HepG2 (cell line): ENCODE measurements at regions not wholly inside any gene's neighbourhood (a gene's known extent, or its start where the extent isn't known, plus 50 kb on each side); places are given as distances from the start of the nearest gene placed in this dataset.

Experiments
- ATF7 ChIP-seq, 2 experiments: fragments of 450-650 bp in 1 of 2; sonication (generic) in 1 of 2; formaldehyde crosslinking in 1 of 2; IDR thresholded peaks; 2 replicates each; pipeline versions ENCODE4 v1.4.0 to v1.6.1; 2016 to 2020; ENCODE audit warnings: antibody characterized with exemption in 1 of 2, mild to moderate bottlenecking in 1 of 2, missing genetic modification reagents in 1 of 2
- E2F2 ChIP-seq: sonication (generic); formaldehyde crosslinking; IDR thresholded peaks from 2 replicates; pipeline ENCODE4 v1.4.0; 2020; ENCODE audit warnings: missing genetic modification reagents, borderline replicate concordance
- FLYWCH1 ChIP-seq: sonication (generic); formaldehyde crosslinking; IDR thresholded peaks from 2 replicates; pipeline ENCODE4 v1.8.1; 2023; ENCODE audit warnings: mild to moderate bottlenecking, missing genetic modification reagents
- HDAC2 ChIP-seq: sonication (generic); formaldehyde crosslinking; IDR thresholded peaks from 2 replicates; pipeline ENCODE4 v1.4.0; 2020; ENCODE audit warnings: missing genetic modification reagents
- HDAC6 ChIP-seq: fragments of 200-600 bp; sonication (generic); IDR thresholded peaks from 2 replicates; pipeline ENCODE4 v1.7.0; 2017; ENCODE audit warnings: mild to moderate bottlenecking, antibody characterized with exemption, low read length, low read depth
- HNF1A ChIP-seq, 2 experiments: sonication (generic) in 1 of 2; formaldehyde crosslinking in 1 of 2; IDR thresholded peaks; 2 replicates each; pipeline versions ENCODE4 v1.4.0 to v1.6.1; 2016 to 2020; ENCODE audit warnings: borderline replicate concordance in 1 of 2, low read depth in 1 of 2, mild to moderate bottlenecking in 1 of 2, missing genetic modification reagents in 1 of 2
- ISL2 ChIP-seq: sonication (generic); formaldehyde crosslinking; IDR thresholded peaks from 2 replicates; pipeline ENCODE4 v1.5.0; 2020; ENCODE audit warnings: missing genetic modification reagents
- JUN ChIP-seq: sonication (generic); formaldehyde crosslinking; IDR thresholded peaks from 2 replicates; pipeline ENCODE4 v1.4.0; 2020; ENCODE audit warnings: mild to moderate bottlenecking, missing genetic modification reagents
- NFYC ChIP-seq: IDR thresholded peaks from 2 replicates; pipeline ENCODE4 v1.6.1; 2016; ENCODE audit warnings: missing genetic modification reagents, missing compliant biosample characterization
- PAWR ChIP-seq: sonication (generic); formaldehyde crosslinking; IDR thresholded peaks from 2 replicates; pipeline ENCODE4 v1.4.0; 2020; ENCODE audit warnings: missing genetic modification reagents, mild to moderate bottlenecking, borderline replicate concordance
- SCMH1 ChIP-seq: sonication (generic); formaldehyde crosslinking; IDR thresholded peaks from 2 replicates; pipeline ENCODE4 v1.9.0; 2021; ENCODE audit warnings: missing genetic modification reagents, mild to moderate bottlenecking, borderline replicate concordance
- SMAD3 ChIP-seq: sonication (generic); formaldehyde crosslinking; IDR thresholded peaks from 2 replicates; pipeline ENCODE4 v1.4.0; 2020; ENCODE audit warnings: missing genetic modification reagents
- TCF7 ChIP-seq: sonication (generic); IDR thresholded peaks from 2 replicates; pipeline ENCODE4 v1.6.1; 2016; ENCODE audit warnings: antibody characterized with exemption, low read depth
- U2AF1 ChIP-seq: fragments of 200-400 bp; formaldehyde crosslinking; optimal IDR thresholded peaks from 2 replicates; pipeline ENCODE3; 2017; ENCODE audit warnings: mild to moderate bottlenecking, low read depth, low read length
- ZNF460 ChIP-seq: sonication (generic); formaldehyde crosslinking; IDR thresholded peaks from 2 replicates; pipeline ENCODE4 v1.5.1; 2020; ENCODE audit warnings: missing genetic modification reagents, mild to moderate bottlenecking, borderline replicate concordance
- TF ChIP-seq, protein P1 (sequence below): sonication (generic); formaldehyde crosslinking; IDR thresholded peaks from 2 replicates; pipeline ENCODE4 v1.4.0; 2020; ENCODE audit warnings: missing genetic modification reagents, borderline replicate concordance
- TF ChIP-seq, protein P2 (sequence below): sonication (generic); formaldehyde crosslinking; conservative IDR thresholded peaks from 2 replicates; pipeline ENCODE4 v1.8.0; 2022; ENCODE audit warnings: low read depth, missing genetic modification reagents
- TF ChIP-seq, protein P3 (sequence below): IDR thresholded peaks from 2 replicates; pipeline ENCODE4 v1.6.1; 2016; ENCODE audit warnings: mild to moderate bottlenecking, missing biosample characterization, missing genetic modification reagents
- TF ChIP-seq, protein P4 (sequence below): sonication (generic); formaldehyde crosslinking; IDR thresholded peaks from 2 replicates; pipeline ENCODE4 v1.8.0; 2022; ENCODE audit warnings: mild to moderate bottlenecking, missing genetic modification reagents, moderate library complexity

- TF ChIP-seq, protein P1, sequence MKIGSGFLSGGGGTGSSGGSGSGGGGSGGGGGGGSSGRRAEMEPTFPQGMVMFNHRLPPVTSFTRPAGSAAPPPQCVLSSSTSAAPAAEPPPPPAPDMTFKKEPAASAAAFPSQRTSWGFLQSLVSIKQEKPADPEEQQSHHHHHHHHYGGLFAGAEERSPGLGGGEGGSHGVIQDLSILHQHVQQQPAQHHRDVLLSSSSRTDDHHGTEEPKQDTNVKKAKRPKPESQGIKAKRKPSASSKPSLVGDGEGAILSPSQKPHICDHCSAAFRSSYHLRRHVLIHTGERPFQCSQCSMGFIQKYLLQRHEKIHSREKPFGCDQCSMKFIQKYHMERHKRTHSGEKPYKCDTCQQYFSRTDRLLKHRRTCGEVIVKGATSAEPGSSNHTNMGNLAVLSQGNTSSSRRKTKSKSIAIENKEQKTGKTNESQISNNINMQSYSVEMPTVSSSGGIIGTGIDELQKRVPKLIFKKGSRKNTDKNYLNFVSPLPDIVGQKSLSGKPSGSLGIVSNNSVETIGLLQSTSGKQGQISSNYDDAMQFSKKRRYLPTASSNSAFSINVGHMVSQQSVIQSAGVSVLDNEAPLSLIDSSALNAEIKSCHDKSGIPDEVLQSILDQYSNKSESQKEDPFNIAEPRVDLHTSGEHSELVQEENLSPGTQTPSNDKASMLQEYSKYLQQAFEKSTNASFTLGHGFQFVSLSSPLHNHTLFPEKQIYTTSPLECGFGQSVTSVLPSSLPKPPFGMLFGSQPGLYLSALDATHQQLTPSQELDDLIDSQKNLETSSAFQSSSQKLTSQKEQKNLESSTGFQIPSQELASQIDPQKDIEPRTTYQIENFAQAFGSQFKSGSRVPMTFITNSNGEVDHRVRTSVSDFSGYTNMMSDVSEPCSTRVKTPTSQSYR (CRISPR knock-in tag): peak; percentile 64; the same call in 1 of the 2 replicates
- TF ChIP-seq SCMH1 (CRISPR knock-in tag) (no peak), ATF7 (IDR thresholded peaks at IDR 0.05) (no peak), ATF7 (CRISPR knock-in tag; IDR thresholded peaks at IDR 0.05) (no peak), HNF1A (IDR thresholded peaks at IDR 0.05; ENCODE audit: low read depth) (no peak), HNF1A (CRISPR knock-in tag; IDR thresholded peaks at IDR 0.05; ENCODE audit: borderline replicate concordance) (peak; percentile 25; the same call in 1 of the 2 replicates), NFYC (CRISPR knock-in tag) (no peak), JUN (no peak), FLYWCH1 (no peak), E2F2 (CRISPR knock-in tag) (no peak), U2AF1 (no peak), PAWR (CRISPR knock-in tag) (no peak), ZNF460 (CRISPR knock-in tag) (no peak), TCF7 (0 out of 2 replicates have a peak, but pooled peaks have one; percentile 23), SMAD3 (CRISPR knock-in tag) (no peak), HDAC6 (no peak), HDAC2 (no peak), ISL2 (CRISPR knock-in tag) (peak; percentile 55; the same call in 1 of the 2 replicates)
- TF ChIP-seq, protein P2, sequence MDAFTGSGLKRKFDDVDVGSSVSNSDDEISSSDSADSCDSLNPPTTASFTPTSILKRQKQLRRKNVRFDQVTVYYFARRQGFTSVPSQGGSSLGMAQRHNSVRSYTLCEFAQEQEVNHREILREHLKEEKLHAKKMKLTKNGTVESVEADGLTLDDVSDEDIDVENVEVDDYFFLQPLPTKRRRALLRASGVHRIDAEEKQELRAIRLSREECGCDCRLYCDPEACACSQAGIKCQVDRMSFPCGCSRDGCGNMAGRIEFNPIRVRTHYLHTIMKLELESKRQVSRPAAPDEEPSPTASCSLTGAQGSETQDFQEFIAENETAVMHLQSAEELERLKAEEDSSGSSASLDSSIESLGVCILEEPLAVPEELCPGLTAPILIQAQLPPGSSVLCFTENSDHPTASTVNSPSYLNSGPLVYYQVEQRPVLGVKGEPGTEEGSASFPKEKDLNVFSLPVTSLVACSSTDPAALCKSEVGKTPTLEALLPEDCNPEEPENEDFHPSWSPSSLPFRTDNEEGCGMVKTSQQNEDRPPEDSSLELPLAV (CRISPR knock-in tag): no peak
- TF ChIP-seq, protein P3, sequence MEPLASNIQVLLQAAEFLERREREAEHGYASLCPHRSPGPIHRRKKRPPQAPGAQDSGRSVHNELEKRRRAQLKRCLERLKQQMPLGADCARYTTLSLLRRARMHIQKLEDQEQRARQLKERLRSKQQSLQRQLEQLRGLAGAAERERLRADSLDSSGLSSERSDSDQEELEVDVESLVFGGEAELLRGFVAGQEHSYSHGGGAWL (CRISPR knock-in tag): no peak
- TF ChIP-seq, protein P4, sequence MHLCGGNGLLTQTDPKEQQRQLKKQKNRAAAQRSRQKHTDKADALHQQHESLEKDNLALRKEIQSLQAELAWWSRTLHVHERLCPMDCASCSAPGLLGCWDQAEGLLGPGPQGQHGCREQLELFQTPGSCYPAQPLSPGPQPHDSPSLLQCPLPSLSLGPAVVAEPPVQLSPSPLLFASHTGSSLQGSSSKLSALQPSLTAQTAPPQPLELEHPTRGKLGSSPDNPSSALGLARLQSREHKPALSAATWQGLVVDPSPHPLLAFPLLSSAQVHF (CRISPR knock-in tag): no peak
These were observed 137.1 kb downstream of the PROX1 start (continued) for GRCh38 chr1:214124915-214125314.
